ENCODE measurements at regions not wholly inside any gene's neighbourhood (a gene's known extent, or its start where the extent isn't known, plus 50 kb on each side); places are given as distances from the start of the nearest gene placed in this dataset.

- DNase-seq (ENCODE audit: low spot score), result no peak
Measured at GRCh38 chr18:11316546-11316945, 167.2 kb upstream of the PIEZO2 start.

GRCh38 chr18:11310476-11311086 is 161.2 kb upstream of the PIEZO2 start:
- DNase-seq (ENCODE audit: low spot score), result peak; percentile 50

GRCh38 chr18:11309172-11309571 is 159.8 kb upstream of the PIEZO2 start:
- DNase-seq (ENCODE audit: low spot score), result peak; percentile 12

GRCh38 chr18:11308499-11308898 is 159.1 kb upstream of the PIEZO2 start:
- DNase-seq (ENCODE audit: low spot score), result no peak

GRCh38 chr18:11307716-11308115 is 158.3 kb upstream of the PIEZO2 start:
- DNase-seq (ENCODE audit: low spot score), result no peak

- no peak for DNase-seq (ENCODE audit: low spot score)
Measured at GRCh38 chr18:11305507-11305906, 156.1 kb upstream of the PIEZO2 start.

- no peak for DNase-seq (ENCODE audit: low spot score)
Measured at GRCh38 chr18:11304928-11305327, 155.6 kb upstream of the PIEZO2 start.

- DNase-seq (ENCODE audit: low spot score), result no peak
Measured at GRCh38 chr18:11296946-11297345, 147.6 kb upstream of the PIEZO2 start.

GRCh38 chr18:11293794-11294193 is 144.4 kb upstream of the PIEZO2 start:
- DNase-seq (ENCODE audit: low spot score), result no peak

- DNase-seq (ENCODE audit: low spot score), result no peak
Measured at GRCh38 chr18:11290786-11291185, 141.4 kb upstream of the PIEZO2 start.

- no peak for DNase-seq (ENCODE audit: low spot score)
Measured at GRCh38 chr18:11289248-11289647, 139.9 kb upstream of the PIEZO2 start.

GRCh38 chr18:11288401-11288800 is 139.0 kb upstream of the PIEZO2 start:
- no peak for DNase-seq (ENCODE audit: low spot score)

- no peak for DNase-seq (ENCODE audit: low spot score)
Measured at GRCh38 chr18:11286431-11286830, 137.1 kb upstream of the PIEZO2 start.

- DNase-seq (ENCODE audit: low spot score), result no peak
Measured at GRCh38 chr18:11284811-11285210, 135.4 kb upstream of the PIEZO2 start.

GRCh38 chr18:11284349-11284748 is 135.0 kb upstream of the PIEZO2 start:
- DNase-seq (ENCODE audit: low spot score), result no peak

GRCh38 chr18:11283479-11284161 is 134.3 kb upstream of the PIEZO2 start:
- no peak for DNase-seq (ENCODE audit: low spot score)

GRCh38 chr18:11279461-11279860 is 130.1 kb upstream of the PIEZO2 start:
- DNase-seq (ENCODE audit: low spot score), result peak; percentile 56

GRCh38 chr18:11276678-11277077 is 127.3 kb upstream of the PIEZO2 start:
- DNase-seq (ENCODE audit: low spot score), result no peak

GRCh38 chr18:11274144-11274794 is 124.9 kb upstream of the PIEZO2 start:
- DNase-seq (ENCODE audit: low spot score), result no peak

- no peak for DNase-seq (ENCODE audit: low spot score)
Measured at GRCh38 chr18:11272516-11272915, 123.1 kb upstream of the PIEZO2 start.

GRCh38 chr18:11271954-11272353 is 122.6 kb upstream of the PIEZO2 start:
- DNase-seq (ENCODE audit: low spot score), result no peak

- DNase-seq (ENCODE audit: low spot score), result peak; percentile 12
Measured at GRCh38 chr18:11269257-11269656, 119.9 kb upstream of the PIEZO2 start.

GRCh38 chr18:11268741-11269233 is 119.4 kb upstream of the PIEZO2 start:
- no peak for DNase-seq (ENCODE audit: low spot score)
